ENCODE measurements at regions not wholly inside any gene's neighbourhood (a gene's known extent, or its start where the extent isn't known, plus 50 kb on each side); places are given as distances from the start of the nearest gene placed in this dataset.

GRCh38 chr15:96031426-96032110 lies 298.9 kb upstream of the NR2F2 start:
- TF ChIP-seq CTCF (IDR thresholded peaks at IDR 0.05) (no peak), POLR2A (IDR thresholded peaks at IDR 0.05) (no peak)

Measured in body of pancreas (tissue), 4 donors.